Hepatocyte (in vitro differentiated cells): ENCODE measurements at regions not wholly inside any gene's neighbourhood (a gene's known extent, or its start where the extent isn't known, plus 50 kb on each side); places are given as distances from the start of the nearest gene placed in this dataset.

ENCODE experiments used
- DNase-seq: peaks from one replicate; pipeline ENCODE4 v3.0.0-alpha.2; 2016; ENCODE audit warnings: low spot score
- H2AFZ ChIP-seq: fragments of 200-600 bp; sonication (generic); 2 replicates; pipeline ENCODE4 v1.6.0; 2016; ENCODE audit warnings: antibody characterized with exemption, mild to moderate bottlenecking
- H3K27ac ChIP-seq: fragments of 200-600 bp; sonication (generic); 2 replicates; pipeline ENCODE4 v1.5.1; 2016; ENCODE audit warnings: mild to moderate bottlenecking
- H3K27me3 ChIP-seq: fragments of 200-600 bp; sonication (generic); 2 replicates; pipeline ENCODE4 v1.6.1; 2016
- H3K36me3 ChIP-seq: fragments of 200-600 bp; sonication (generic); replicated peaks from 2 replicates; pipeline ENCODE4 v1.5.1; 2016; ENCODE audit warnings: low read depth; ENCODE audit not compliant: insufficient read depth
- H3K4me1 ChIP-seq: fragments of 200-600 bp; sonication (generic); 2 replicates; pipeline ENCODE4 v1.5.1; 2016; ENCODE audit warnings: mild to moderate bottlenecking, moderate library complexity; ENCODE audit not compliant: insufficient read depth
- H3K4me2 ChIP-seq: fragments of 200-600 bp; sonication (generic); 2 replicates; pipeline ENCODE4 v1.6.0; 2016
- H3K4me3 ChIP-seq: fragments of 200-600 bp; sonication (generic); 2 replicates; pipeline ENCODE4 v1.5.1; 2016; ENCODE audit warnings: mild to moderate bottlenecking
- H3K79me2 ChIP-seq: fragments of 200-600 bp; sonication (generic); 2 replicates; pipeline ENCODE4 v1.6.0; 2017; ENCODE audit warnings: mild to moderate bottlenecking
- H3K9me2 ChIP-seq: fragments of 200-600 bp; sonication (generic); replicated peaks from 2 replicates; pipeline ENCODE4 v1.6.0; 2017; ENCODE audit warnings: mild to moderate bottlenecking; ENCODE audit not compliant: insufficient read depth
- H3K9me3 ChIP-seq: fragments of 200-600 bp; sonication (generic); 2 replicates; pipeline ENCODE4 v1.5.1; 2016; ENCODE audit warnings: low read depth, mild to moderate bottlenecking
- H4K20me1 ChIP-seq: fragments of 200-600 bp; sonication (generic); 2 replicates; pipeline ENCODE4 v1.6.0; 2016; ENCODE audit warnings: mild to moderate bottlenecking; ENCODE audit not compliant: insufficient read depth, poor library complexity, severe bottlenecking
- CTCF ChIP-seq: fragments of 200-600 bp; sonication (generic); IDR thresholded peaks from 2 replicates; pipeline ENCODE4 v1.5.1; 2016; ENCODE audit warnings: antibody characterized with exemption, mild to moderate bottlenecking; ENCODE audit not compliant: poor library complexity
- EZH2 ChIP-seq: fragments of 200-600 bp; sonication (generic); IDR thresholded peaks from 2 replicates; pipeline ENCODE4 v1.6.1; 2016; ENCODE audit warnings: antibody characterized with exemption, mild to moderate bottlenecking, borderline replicate concordance
- EZH2phosphoT487 ChIP-seq: fragments of 200-600 bp; sonication (generic); IDR thresholded peaks from one replicate; pipeline ENCODE4 v1.6.1; 2018; ENCODE audit warnings: antibody characterized with exemption, mild to moderate bottlenecking, low read depth, moderate library complexity; ENCODE audit not compliant: unreplicated experiment, severe bottlenecking
- WGBS: methylation state at CpG from one replicate; pipeline ENCODE4 v1.1.6; 2016; ENCODE audit warnings: low lambda C conversion rate; ENCODE audit errors: missing lambda C conversion rate; 5-methylcytosine and 5-hydroxymethylcytosine counted together

GRCh38 chr16:6229186-6229585 lies 1103.5 kb upstream of the RBFOX1 start:
- TF ChIP-seq EZH2 (no peak), EZH2phosphoT487 (no peak), CTCF (no peak)
- no peaks in the 10 kb centered on the region for H4K20me1 ChIP-seq
- H3K4me2 ChIP-seq: no peak overlapping the region
- no peaks in the 10 kb centered on the region for H3K4me1 ChIP-seq
- no peak for DNase-seq
- H3K27me3 ChIP-seq: no peaks in the 10 kb centered on the region
- 59% methylated on average over 6 of the region's 6 CpGs for WGBS
- no peaks in the 10 kb centered on the region for H3K9me3 ChIP-seq
- no peaks in the 10 kb centered on the region for H3K36me3 ChIP-seq
- no peak overlapping the region for H2AFZ ChIP-seq
- H3K4me3 ChIP-seq: no peak overlapping the region
- no peaks in the 10 kb centered on the region for H3K9me2 ChIP-seq
- no peak overlapping the region for H3K27ac ChIP-seq
- no peaks in the 10 kb centered on the region for H3K79me2 ChIP-seq

- 31% methylated on average over 3 of the region's 3 CpGs for WGBS
- H2AFZ ChIP-seq: no peak overlapping the region
- TF ChIP-seq EZH2phosphoT487 (no peak), CTCF (no peak), EZH2 (no peak)
- H3K9me2 ChIP-seq: no peaks in the 10 kb centered on the region
- no peak overlapping the region for H3K4me3 ChIP-seq
- no peak overlapping the region for H3K4me2 ChIP-seq
- H3K36me3 ChIP-seq: no peaks in the 10 kb centered on the region
- H4K20me1 ChIP-seq: no peaks in the 10 kb centered on the region
- H3K79me2 ChIP-seq: no peaks in the 10 kb centered on the region
- peaks cover 2% of the 10 kb centered on the region for H3K27me3 ChIP-seq
- no peaks in the 10 kb centered on the region for H3K9me3 ChIP-seq
- DNase-seq: peak; percentile 8
- H3K27ac ChIP-seq: no peak overlapping the region
- H3K4me1 ChIP-seq: no peaks in the 10 kb centered on the region
These were observed 1113.8 kb upstream of the RBFOX1 start for GRCh38 chr16:6218855-6219254.

- Histone ChIP-seq H3K4me2 (no peak overlapping the region), H3K4me1 (no peaks in the 10 kb centered on the region), H3K27ac (no peak overlapping the region), H3K79me2 (no peaks in the 10 kb centered on the region), H3K36me3 (no peaks in the 10 kb centered on the region), H3K4me3 (no peak overlapping the region), H3K9me2 (no peaks in the 10 kb centered on the region), H4K20me1 (no peaks in the 10 kb centered on the region), H2AFZ (no peak overlapping the region), H3K27me3 (peaks cover 2% of the 10 kb centered on the region), H3K9me3 (no peaks in the 10 kb centered on the region)
- TF ChIP-seq CTCF (no peak), EZH2phosphoT487 (no peak), EZH2 (no peak)
- no peak for DNase-seq
- 62% methylated on average over 7 of the region's 7 CpGs for WGBS
These were observed 1115.8 kb upstream of the RBFOX1 start for GRCh38 chr16:6216836-6217235.

GRCh38 chr16:6211644-6212043 lies 1114.0 kb upstream of the EEF2KMT start:
- H3K27me3 ChIP-seq: peaks cover 2% of the 10 kb centered on the region
- 85% methylated on average over 2 of the region's 2 CpGs for WGBS
- H3K36me3 ChIP-seq: no peaks in the 10 kb centered on the region
- H3K9me2 ChIP-seq: no peaks in the 10 kb centered on the region
- H3K79me2 ChIP-seq: no peaks in the 10 kb centered on the region
- no peaks in the 10 kb centered on the region for H4K20me1 ChIP-seq
- no peak overlapping the region for H2AFZ ChIP-seq
- no peak for DNase-seq
- H3K4me2 ChIP-seq: no peak overlapping the region
- H3K4me3 ChIP-seq: no peak overlapping the region
- no peaks in the 10 kb centered on the region for H3K4me1 ChIP-seq
- no peaks in the 10 kb centered on the region for H3K9me3 ChIP-seq
- TF ChIP-seq CTCF (no peak), EZH2 (no peak), EZH2phosphoT487 (no peak)
- no peak overlapping the region for H3K27ac ChIP-seq
